PFSK-1 (cell line): ENCODE measurements at regions not wholly inside any gene's neighbourhood (a gene's known extent, or its start where the extent isn't known, plus 50 kb on each side); places are given as distances from the start of the nearest gene placed in this dataset.

Experiments used
- FOXP2 ChIP-seq: optimal IDR thresholded peaks from 2 replicates; pipeline ENCODE3; 2011; ENCODE audit warnings: borderline replicate concordance, control low read depth, inconsistent platforms; ENCODE audit not compliant: insufficient read depth; ENCODE audit errors: extremely low read length, extremely low read depth
- POLR2AphosphoS5 ChIP-seq: IDR thresholded peaks from 2 replicates; pipeline ENCODE4 v1.6.1; 2012; ENCODE audit warnings: low read depth, mild to moderate bottlenecking, control low read depth, low read length, moderate library complexity
- REST ChIP-seq, 2 experiments: IDR thresholded peaks; 2 replicates each; pipeline versions ENCODE4 v1.6.1 to v1.8.0; 2011 to 2012; ENCODE audit warnings: low read depth in 2 of 2, low read length in 2 of 2, control low read depth in 1 of 2, inconsistent platforms in 1 of 2, mild to moderate bottlenecking in 1 of 2, moderate library complexity in 1 of 2; ENCODE audit not compliant: insufficient read depth in 1 of 2
- SIN3A ChIP-seq: IDR thresholded peaks from 2 replicates; pipeline ENCODE4 v1.6.1; 2012; ENCODE audit warnings: mild to moderate bottlenecking, low read length, moderate library complexity, borderline replicate concordance; ENCODE audit not compliant: insufficient read depth
- TAF1 ChIP-seq: IDR thresholded peaks from 2 replicates; pipeline ENCODE4 v1.6.1; 2012; ENCODE audit warnings: low read length, control low read depth, borderline replicate concordance; ENCODE audit not compliant: insufficient read depth

- TF ChIP-seq FOXP2 (no peak), POLR2AphosphoS5 (no peak), TAF1 (no peak), REST (IDR thresholded peaks at IDR 0.05; ENCODE audit: insufficient read depth in 1 of 2, low read depth in 2 of 2, low read length in 2 of 2) (no peak), SIN3A (no peak)
Measured at GRCh38 chr7:113521468-113521867, 397.3 kb downstream of the PPP1R3A start.

GRCh38 chr7:113519472-113519871 is 399.3 kb downstream of the PPP1R3A start:
- TF ChIP-seq FOXP2 (no peak), POLR2AphosphoS5 (no peak), TAF1 (no peak), SIN3A (no peak), REST (IDR thresholded peaks at IDR 0.05; ENCODE audit: insufficient read depth in 1 of 2, low read depth in 2 of 2, low read length in 2 of 2) (no peak)

- TF ChIP-seq POLR2AphosphoS5, result no peak
- TF ChIP-seq REST (IDR thresholded peaks at IDR 0.05; ENCODE audit: insufficient read depth in 1 of 2, low read depth in 2 of 2, low read length in 2 of 2), result no peak
- TF ChIP-seq TAF1, result no peak
- TF ChIP-seq SIN3A, result no peak
- TF ChIP-seq FOXP2, result no peak
Measured at GRCh38 chr7:113504691-113505090, 386.3 kb upstream of the SMIM30 start.

GRCh38 chr7:113504142-113504541 is 385.8 kb upstream of the SMIM30 start:
- no peak for TF ChIP-seq POLR2AphosphoS5
- TF ChIP-seq TAF1, result no peak

GRCh38 chr7:113491305-113491704 is 373.0 kb upstream of the SMIM30 start:
- TF ChIP-seq POLR2AphosphoS5 (no peak), TAF1 (no peak), FOXP2 (no peak), REST (IDR thresholded peaks at IDR 0.05; ENCODE audit: insufficient read depth in 1 of 2, low read depth in 2 of 2, low read length in 2 of 2) (no peak), SIN3A (no peak)
